WTC11 (cell line): ENCODE measurements at regions not wholly inside any gene's neighbourhood (a gene's known extent, or its start where the extent isn't known, plus 50 kb on each side); places are given as distances from the start of the nearest gene placed in this dataset.

Experiments
- CREB1 ChIP-seq: sonication (generic); formaldehyde crosslinking; IDR thresholded peaks from 2 replicates; pipeline ENCODE4 v1.8.0; 2023; ENCODE audit warnings: mild to moderate bottlenecking, missing genetic modification reagents
- ETV6 ChIP-seq: sonication (generic); formaldehyde crosslinking; IDR thresholded peaks from 2 replicates; pipeline ENCODE4 v1.8.1; 2022; ENCODE audit warnings: mild to moderate bottlenecking, missing genetic modification reagents
- FOXK1 ChIP-seq: sonication (generic); formaldehyde crosslinking; IDR thresholded peaks from 2 replicates; pipeline ENCODE4 v1.8.0; 2022; ENCODE audit warnings: mild to moderate bottlenecking, moderate library complexity, missing genetic modification reagents
- GTF2I ChIP-seq: fragments of 250-450 bp; sonication (Bioruptor Pico); conservative IDR thresholded peaks from 2 replicates; pipeline ENCODE4 v1.4.0; 2021; ENCODE audit warnings: mild to moderate bottlenecking
- SMAD4 ChIP-seq: sonication (generic); formaldehyde crosslinking; IDR thresholded peaks from 2 replicates; pipeline ENCODE4 v1.8.0; 2022; ENCODE audit warnings: mild to moderate bottlenecking, missing genetic modification reagents
- SP1 ChIP-seq: sonication (generic); formaldehyde crosslinking; conservative IDR thresholded peaks from 2 replicates; pipeline ENCODE4 v1.8.1; 2022; ENCODE audit warnings: missing genetic modification reagents
- TEAD1 ChIP-seq: sonication (generic); formaldehyde crosslinking; IDR thresholded peaks from 2 replicates; pipeline ENCODE4 v1.8.0; 2022; ENCODE audit warnings: mild to moderate bottlenecking, missing genetic modification reagents
- TEAD4 ChIP-seq: sonication (generic); formaldehyde crosslinking; IDR thresholded peaks from 2 replicates; pipeline ENCODE4 v1.8.0; 2022; ENCODE audit warnings: mild to moderate bottlenecking, missing genetic modification reagents
- TF ChIP-seq, protein P1 (sequence below): fragments of 200-600 bp; IDR thresholded peaks from 2 replicates; pipeline ENCODE4 v1.8.0; 2022; ENCODE audit warnings: antibody characterized with exemption
- TF ChIP-seq, protein P2 (sequence below): sonication (generic); formaldehyde crosslinking; IDR thresholded peaks from 2 replicates; pipeline ENCODE4 v1.8.1; 2023; ENCODE audit warnings: mild to moderate bottlenecking, missing genetic modification reagents, moderate library complexity
- TF ChIP-seq, protein P3 (sequence below): sonication (generic); formaldehyde crosslinking; IDR thresholded peaks from 2 replicates; pipeline ENCODE4 v1.8.1; 2022; ENCODE audit warnings: missing genetic modification reagents, borderline replicate concordance
- TF ChIP-seq, protein P4 (sequence below): sonication (generic); formaldehyde crosslinking; IDR thresholded peaks from 2 replicates; pipeline ENCODE4 v1.8.1; 2022; ENCODE audit warnings: low read depth, missing genetic modification reagents, borderline replicate concordance
- TF ChIP-seq, protein P5 (sequence below): sonication (generic); formaldehyde crosslinking; IDR thresholded peaks from 2 replicates; pipeline ENCODE4 v1.8.0; 2022; ENCODE audit warnings: mild to moderate bottlenecking, missing genetic modification reagents
- TF ChIP-seq, protein P6 (sequence below): sonication (generic); formaldehyde crosslinking; IDR thresholded peaks from 2 replicates; pipeline ENCODE4 v1.8.1; 2022; ENCODE audit warnings: low read depth, mild to moderate bottlenecking, moderate library complexity, missing genetic modification reagents, borderline replicate concordance

DNA sequence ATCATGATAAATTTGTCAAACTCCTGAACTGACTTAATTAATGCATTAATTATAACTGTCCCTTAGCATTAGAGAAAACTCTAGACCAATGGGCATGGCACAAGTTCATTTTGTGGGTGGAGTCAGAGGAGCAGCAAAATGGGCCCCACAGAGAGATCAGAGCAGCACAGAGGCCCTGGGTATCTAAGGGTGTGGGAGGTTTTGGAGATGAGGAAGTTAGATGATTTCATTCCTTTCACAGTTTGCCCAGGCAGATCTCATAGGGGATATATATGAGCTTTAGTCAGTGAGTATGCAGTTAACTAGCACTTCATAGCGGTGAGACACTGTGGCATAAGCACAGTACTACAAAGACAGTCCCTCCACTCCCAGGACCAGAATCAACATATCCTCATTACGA, 117.3 kb downstream of the MAB21L3 start:
- TF ChIP-seq, protein P1, sequence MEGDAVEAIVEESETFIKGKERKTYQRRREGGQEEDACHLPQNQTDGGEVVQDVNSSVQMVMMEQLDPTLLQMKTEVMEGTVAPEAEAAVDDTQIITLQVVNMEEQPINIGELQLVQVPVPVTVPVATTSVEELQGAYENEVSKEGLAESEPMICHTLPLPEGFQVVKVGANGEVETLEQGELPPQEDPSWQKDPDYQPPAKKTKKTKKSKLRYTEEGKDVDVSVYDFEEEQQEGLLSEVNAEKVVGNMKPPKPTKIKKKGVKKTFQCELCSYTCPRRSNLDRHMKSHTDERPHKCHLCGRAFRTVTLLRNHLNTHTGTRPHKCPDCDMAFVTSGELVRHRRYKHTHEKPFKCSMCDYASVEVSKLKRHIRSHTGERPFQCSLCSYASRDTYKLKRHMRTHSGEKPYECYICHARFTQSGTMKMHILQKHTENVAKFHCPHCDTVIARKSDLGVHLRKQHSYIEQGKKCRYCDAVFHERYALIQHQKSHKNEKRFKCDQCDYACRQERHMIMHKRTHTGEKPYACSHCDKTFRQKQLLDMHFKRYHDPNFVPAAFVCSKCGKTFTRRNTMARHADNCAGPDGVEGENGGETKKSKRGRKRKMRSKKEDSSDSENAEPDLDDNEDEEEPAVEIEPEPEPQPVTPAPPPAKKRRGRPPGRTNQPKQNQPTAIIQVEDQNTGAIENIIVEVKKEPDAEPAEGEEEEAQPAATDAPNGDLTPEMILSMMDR: no peak
- TF ChIP-seq, protein P2, sequence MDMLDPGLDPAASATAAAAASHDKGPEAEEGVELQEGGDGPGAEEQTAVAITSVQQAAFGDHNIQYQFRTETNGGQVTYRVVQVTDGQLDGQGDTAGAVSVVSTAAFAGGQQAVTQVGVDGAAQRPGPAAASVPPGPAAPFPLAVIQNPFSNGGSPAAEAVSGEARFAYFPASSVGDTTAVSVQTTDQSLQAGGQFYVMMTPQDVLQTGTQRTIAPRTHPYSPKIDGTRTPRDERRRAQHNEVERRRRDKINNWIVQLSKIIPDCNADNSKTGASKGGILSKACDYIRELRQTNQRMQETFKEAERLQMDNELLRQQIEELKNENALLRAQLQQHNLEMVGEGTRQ (CRISPR knock-in tag): no peak
- TF ChIP-seq GTF2I (CRISPR knock-in tag): no peak
- no peak for TF ChIP-seq FOXK1 (CRISPR knock-in tag)
- no peak for TF ChIP-seq SP1 (CRISPR knock-in tag)
- no peak for TF ChIP-seq ETV6 (CRISPR knock-in tag)
- TF ChIP-seq TEAD4 (CRISPR knock-in tag): no peak
- TF ChIP-seq, protein P3, sequence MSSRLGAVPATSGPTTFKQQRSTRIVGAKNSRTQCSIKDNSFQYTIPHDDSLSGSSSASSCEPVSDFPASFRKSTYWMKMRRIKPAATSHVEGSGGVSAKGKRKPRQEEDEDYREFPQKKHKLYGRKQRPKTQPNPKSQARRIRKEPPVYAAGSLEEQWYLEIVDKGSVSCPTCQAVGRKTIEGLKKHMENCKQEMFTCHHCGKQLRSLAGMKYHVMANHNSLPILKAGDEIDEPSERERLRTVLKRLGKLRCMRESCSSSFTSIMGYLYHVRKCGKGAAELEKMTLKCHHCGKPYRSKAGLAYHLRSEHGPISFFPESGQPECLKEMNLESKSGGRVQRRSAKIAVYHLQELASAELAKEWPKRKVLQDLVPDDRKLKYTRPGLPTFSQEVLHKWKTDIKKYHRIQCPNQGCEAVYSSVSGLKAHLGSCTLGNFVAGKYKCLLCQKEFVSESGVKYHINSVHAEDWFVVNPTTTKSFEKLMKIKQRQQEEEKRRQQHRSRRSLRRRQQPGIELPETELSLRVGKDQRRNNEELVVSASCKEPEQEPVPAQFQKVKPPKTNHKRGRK (CRISPR knock-in tag): no peak
- no peak for TF ChIP-seq SMAD4
- TF ChIP-seq, protein P4, sequence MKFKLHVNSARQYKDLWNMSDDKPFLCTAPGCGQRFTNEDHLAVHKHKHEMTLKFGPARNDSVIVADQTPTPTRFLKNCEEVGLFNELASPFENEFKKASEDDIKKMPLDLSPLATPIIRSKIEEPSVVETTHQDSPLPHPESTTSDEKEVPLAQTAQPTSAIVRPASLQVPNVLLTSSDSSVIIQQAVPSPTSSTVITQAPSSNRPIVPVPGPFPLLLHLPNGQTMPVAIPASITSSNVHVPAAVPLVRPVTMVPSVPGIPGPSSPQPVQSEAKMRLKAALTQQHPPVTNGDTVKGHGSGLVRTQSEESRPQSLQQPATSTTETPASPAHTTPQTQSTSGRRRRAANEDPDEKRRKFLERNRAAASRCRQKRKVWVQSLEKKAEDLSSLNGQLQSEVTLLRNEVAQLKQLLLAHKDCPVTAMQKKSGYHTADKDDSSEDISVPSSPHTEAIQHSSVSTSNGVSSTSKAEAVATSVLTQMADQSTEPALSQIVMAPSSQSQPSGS: no peak
- no peak for TF ChIP-seq TEAD1 (CRISPR knock-in tag)
- no peak for TF ChIP-seq CREB1 (CRISPR knock-in tag)
- TF ChIP-seq, protein P5, sequence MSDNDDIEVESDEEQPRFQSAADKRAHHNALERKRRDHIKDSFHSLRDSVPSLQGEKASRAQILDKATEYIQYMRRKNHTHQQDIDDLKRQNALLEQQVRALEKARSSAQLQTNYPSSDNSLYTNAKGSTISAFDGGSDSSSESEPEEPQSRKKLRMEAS (CRISPR knock-in tag): no peak
- TF ChIP-seq, protein P6, sequence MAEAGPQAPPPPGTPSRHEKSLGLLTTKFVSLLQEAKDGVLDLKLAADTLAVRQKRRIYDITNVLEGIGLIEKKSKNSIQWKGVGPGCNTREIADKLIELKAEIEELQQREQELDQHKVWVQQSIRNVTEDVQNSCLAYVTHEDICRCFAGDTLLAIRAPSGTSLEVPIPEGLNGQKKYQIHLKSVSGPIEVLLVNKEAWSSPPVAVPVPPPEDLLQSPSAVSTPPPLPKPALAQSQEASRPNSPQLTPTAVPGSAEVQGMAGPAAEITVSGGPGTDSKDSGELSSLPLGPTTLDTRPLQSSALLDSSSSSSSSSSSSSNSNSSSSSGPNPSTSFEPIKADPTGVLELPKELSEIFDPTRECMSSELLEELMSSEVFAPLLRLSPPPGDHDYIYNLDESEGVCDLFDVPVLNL (CRISPR knock-in tag): no peak
